ENCODE measurements at regions not wholly inside any gene's neighbourhood (a gene's known extent, or its start where the extent isn't known, plus 50 kb on each side); places are given as distances from the start of the nearest gene placed in this dataset.

GRCh38 chr22:22127100-22127499 lies 117.5 kb upstream of the VPREB1 start:
- TF ChIP-seq EGR1 (IDR thresholded peaks at IDR 0.05; ENCODE audit: low read depth), result no peak
- no peak for TF ChIP-seq CTCF (IDR thresholded peaks at IDR 0.05 in 2 of 3, conservative IDR thresholded peaks at IDR 0.05 in 1 of 3; ENCODE audit: borderline replicate concordance in 1 of 3, insufficient read depth in 1 of 3, low read depth in 2 of 3, low read length in 2 of 3)
- TF ChIP-seq SP1 (IDR thresholded peaks at IDR 0.05; ENCODE audit: low read depth), result no peak
- no peak for TF ChIP-seq CEBPB (IDR thresholded peaks at IDR 0.05; ENCODE audit: low read depth)
- TF ChIP-seq POLR2A (IDR thresholded peaks at IDR 0.05; ENCODE audit: borderline replicate concordance, extremely low read depth, insufficient read depth, insufficient read length), result no peak
- TF ChIP-seq ZFX (IDR thresholded peaks at IDR 0.05), result no peak
- no peak for TF ChIP-seq EZH2 (IDR thresholded peaks at IDR 0.05)
- TF ChIP-seq EZH2phosphoT487 (IDR thresholded peaks at IDR 0.05; ENCODE audit: borderline replicate concordance), result no peak
- TF ChIP-seq ZNF274 (IDR thresholded peaks at IDR 0.05; ENCODE audit: low read depth, low read length), result no peak
- TF ChIP-seq JUND (IDR thresholded peaks at IDR 0.05), result no peak
- no peak for TF ChIP-seq POLR2AphosphoS5 (IDR thresholded peaks at IDR 0.05; ENCODE audit: low read depth, low read length)
- no peak for TF ChIP-seq ATF3 (IDR thresholded peaks at IDR 0.05)
- no peak for TF ChIP-seq YY1 (IDR thresholded peaks at IDR 0.05; ENCODE audit: extremely low read depth, insufficient replicate concordance, low read depth, low read length)
- no peak for TF ChIP-seq ELF1 (IDR thresholded peaks at IDR 0.05; ENCODE audit: borderline replicate concordance, low read depth)
- ChIA-PET CTCF (no interaction called here), RAD21 (ENCODE audit: low non-redundant PET in 1 of 2, low total read pairs in 2 of 2, uncharacterized antibody in 2 of 2, unreplicated experiment in 2 of 2) (no interaction called here), POLR2A (no interaction called here)
- DNase-seq (ENCODE audit: low read depth, low spot score) (no peak), ATAC-seq (no peak)
- H3K9me3 ChIP-seq (ENCODE audit: control insufficient read depth in 1 of 2, insufficient read depth in 1 of 2, low read depth in 1 of 2, low read length in 2 of 2), result no peaks in the 10 kb centered on the region
- H3K4me3 ChIP-seq (replicated peaks in 1 of 2; ENCODE audit: low read depth in 1 of 2, low read length in 2 of 2), result no peak overlapping the region
- H3K27ac ChIP-seq (ENCODE audit: low read depth, low read length), result no peak overlapping the region
- no peaks in the 10 kb centered on the region for H3K36me3 ChIP-seq (ENCODE audit: control insufficient read depth in 1 of 2, insufficient read depth in 2 of 2, low read length in 2 of 2)
- no peaks in the 10 kb centered on the region for H4K20me1 ChIP-seq (ENCODE audit: insufficient read depth)
- H3K27me3 ChIP-seq (ENCODE audit: insufficient read depth, low read length), result peaks cover 10% of the 10 kb centered on the region; the same call in 1 of the 2 replicates
- BruUV-seq (replicated peaks), result no TSS peak
- H3K9ac ChIP-seq (ENCODE audit: low read length), result no peak overlapping the region
- no peaks in the 10 kb centered on the region for H3K9me2 ChIP-seq (ENCODE audit: insufficient read depth)
- H2AFZ ChIP-seq (ENCODE audit: low read depth, low read length, poor library complexity, severe bottlenecking), result no peak overlapping the region
- no peak overlapping the region for H3K4me2 ChIP-seq (ENCODE audit: low read length)
- H3K4me1 ChIP-seq (ENCODE audit: control insufficient read depth in 1 of 2, insufficient read depth in 2 of 2, low read length in 2 of 2), result no peaks in the 10 kb centered on the region
- no peaks in the 10 kb centered on the region for H3K79me2 ChIP-seq (ENCODE audit: insufficient read depth, low read length)
- intact Hi-C loops (cut with micrococcal nuclease), result no loop called here
